ENCODE measurements at regions not wholly inside any gene's neighbourhood (a gene's known extent, or its start where the extent isn't known, plus 50 kb on each side); places are given as distances from the start of the nearest gene placed in this dataset.

DNA sequence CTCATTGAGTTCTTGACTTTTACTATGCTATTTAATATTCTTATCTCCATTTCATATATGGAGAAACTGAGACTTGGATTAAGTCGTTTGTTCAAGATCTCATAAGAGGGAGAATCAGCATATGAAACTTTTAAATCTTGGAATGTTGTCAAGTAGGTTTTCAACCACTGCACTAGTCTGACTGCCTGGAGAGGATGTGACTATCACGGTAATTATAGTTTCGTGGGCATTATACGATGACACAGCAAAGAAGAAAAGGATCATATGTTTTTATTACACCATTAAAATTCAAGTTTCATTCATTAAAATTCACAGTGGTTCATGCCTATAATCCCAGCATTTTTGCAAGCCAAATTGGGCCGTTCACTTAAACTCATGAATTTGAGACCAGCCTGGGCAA is 555.2 kb downstream of the SLITRK1 start:
- no peak for DNase-seq (ENCODE audit: low spot score)

GRCh38 chr13:83325125-83325853 is 557.0 kb downstream of the SLITRK1 start:
- DNase-seq (ENCODE audit: low spot score): no peak

- no peak for DNase-seq (ENCODE audit: low spot score)
Observed at GRCh38 chr13:83311886-83312577, 570.2 kb downstream of the SLITRK1 start.

DNA sequence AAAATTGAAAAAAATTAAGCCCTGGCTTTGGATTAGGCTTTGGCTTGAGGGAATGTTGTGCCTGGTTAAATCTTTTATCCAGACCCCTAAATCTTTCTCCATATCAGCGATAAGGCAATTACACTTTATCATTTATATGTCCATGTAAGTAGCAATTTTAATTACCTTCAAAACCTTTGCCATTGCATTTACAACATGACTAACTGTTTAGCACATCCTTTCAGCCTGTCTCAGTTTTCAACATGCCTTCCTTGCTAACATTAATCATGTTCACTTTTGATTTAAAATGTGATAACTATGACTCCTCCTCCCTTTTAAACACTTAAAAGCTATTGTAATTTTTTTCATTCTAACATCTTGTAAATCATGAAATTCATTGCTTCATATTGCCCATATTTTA is 583.7 kb downstream of the SLITRK1 start:
- no peak for DNase-seq (ENCODE audit: low spot score)

DNA sequence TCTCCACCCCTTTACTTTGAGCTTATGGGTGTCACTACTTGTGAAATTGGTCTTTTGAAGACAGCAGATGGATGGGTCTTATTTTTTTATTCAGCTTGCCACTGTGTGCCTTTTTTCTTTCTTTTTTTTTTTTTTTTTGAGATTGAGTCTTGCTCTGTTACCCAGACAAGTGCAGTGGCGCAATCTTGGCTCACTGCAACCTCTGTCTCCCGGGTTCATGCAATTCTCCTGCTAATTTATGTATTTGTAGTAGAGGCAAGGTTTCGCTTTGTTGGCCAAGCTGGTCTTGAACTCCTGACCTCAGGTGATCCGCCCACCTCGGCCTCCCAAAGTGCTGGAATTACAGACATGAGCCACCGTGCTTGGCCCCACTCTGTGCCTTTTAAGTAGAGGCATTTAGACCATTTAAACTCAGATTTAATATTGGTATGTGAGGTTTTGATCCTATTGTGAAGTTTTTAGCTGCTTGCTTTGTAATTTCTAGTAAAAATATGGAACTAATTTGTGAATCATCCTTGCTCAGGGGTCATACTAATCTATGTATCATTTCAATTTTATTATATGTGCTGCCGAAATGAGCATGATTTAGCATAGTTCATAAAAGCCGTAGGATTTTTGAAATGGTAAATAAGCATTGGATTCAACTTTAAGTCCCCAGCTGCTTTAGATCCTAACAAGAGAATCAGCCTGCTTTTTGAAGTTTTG is 584.5 kb downstream of the SLITRK1 start:
- no peak for DNase-seq (ENCODE audit: low spot score)

GRCh38 chr13:83295686-83296085 is 586.6 kb downstream of the SLITRK1 start:
- DNase-seq (ENCODE audit: low spot score): no peak

GRCh38 chr13:83286737-83287136 is 595.5 kb downstream of the SLITRK1 start:
- DNase-seq (ENCODE audit: low spot score): no peak

DNA sequence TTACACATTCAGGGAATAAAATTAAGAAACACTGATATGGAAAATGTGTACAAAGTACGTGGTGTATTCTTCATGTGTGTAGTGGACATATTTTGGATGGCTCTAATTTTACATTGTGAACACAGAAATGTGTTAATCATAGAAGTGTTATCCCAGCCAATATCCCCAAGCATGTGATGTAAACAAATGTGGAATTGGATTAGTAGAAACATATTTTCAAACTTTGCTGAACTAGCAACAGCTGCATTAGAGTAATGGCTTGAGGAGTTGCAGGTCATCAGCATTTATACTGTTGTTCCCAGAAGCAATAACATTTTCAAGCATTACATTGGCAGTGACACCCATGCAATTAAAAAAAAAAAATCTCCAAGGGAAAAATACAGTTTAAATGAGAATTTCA is 600.6 kb downstream of the SLITRK1 start:
- no peak for DNase-seq (ENCODE audit: low spot score)

GRCh38 chr13:83274679-83275078 is 607.6 kb downstream of the SLITRK1 start:
- no peak for DNase-seq (ENCODE audit: low spot score)

- DNase-seq (ENCODE audit: low spot score): no peak
Observed at GRCh38 chr13:83272652-83273240, 609.5 kb downstream of the SLITRK1 start.

GRCh38 chr13:83272076-83272475 is 610.2 kb downstream of the SLITRK1 start:
- no peak for DNase-seq (ENCODE audit: low spot score)

GRCh38 chr13:83265279-83265678 is 617.0 kb downstream of the SLITRK1 start:
- DNase-seq (ENCODE audit: low spot score): no peak

DNA sequence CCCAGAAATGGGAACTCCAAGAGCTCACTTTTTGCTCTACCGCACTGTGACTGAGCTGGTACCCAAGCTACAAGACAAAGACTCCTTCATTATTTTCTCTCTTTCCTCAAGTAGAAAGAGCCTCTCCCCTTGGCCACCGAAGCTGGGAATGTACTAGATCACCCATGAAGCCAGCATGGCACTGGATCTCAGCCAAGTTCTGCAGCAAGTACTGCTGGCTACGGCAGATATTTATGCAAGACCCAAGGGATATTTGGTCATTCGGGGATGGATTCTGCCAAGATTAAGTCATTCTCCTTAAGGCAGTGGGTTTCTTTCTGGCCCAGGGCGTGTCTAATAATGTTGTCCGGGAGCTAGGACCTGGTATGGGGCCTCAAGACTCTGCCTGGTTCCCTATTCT is 633.5 kb downstream of the SLITRK1 start:
- no peak for DNase-seq (ENCODE audit: low spot score)

GRCh38 chr13:83232626-83233025 is 649.6 kb downstream of the SLITRK1 start:
- no peak for DNase-seq (ENCODE audit: low spot score)

DNA sequence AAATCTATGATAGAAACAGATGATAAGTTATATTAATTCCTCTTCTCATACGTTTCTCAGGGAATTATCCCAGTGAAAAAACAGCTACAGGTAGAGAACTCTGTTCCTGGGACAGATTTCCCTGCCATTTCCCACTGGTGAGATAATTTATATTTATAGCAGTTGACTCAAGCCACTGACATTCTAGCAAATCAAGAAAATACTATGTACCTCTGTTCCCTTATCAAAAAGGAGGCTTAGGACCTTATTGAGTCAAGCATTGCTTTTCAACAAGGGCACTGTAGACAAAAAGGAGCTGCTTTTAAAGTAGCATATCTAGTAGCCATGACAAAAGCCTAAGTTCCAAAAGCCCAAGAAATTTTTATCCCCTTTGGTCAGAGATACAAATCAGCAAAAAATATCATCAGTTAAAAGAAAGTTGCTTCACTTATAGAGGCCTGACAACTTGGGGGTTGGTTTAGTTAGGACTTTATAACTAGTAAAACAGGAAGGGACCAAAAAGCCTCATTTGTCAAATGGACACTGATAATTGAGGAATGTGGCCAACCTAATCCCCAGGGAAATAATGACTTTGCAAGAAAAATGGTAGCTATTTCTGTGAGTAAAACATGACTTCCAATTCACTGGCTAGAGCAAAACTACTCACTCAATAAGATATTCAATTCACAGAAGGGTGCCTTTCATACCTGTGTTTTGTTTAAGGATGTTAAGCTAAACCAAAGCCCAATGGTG is 652.5 kb downstream of the SLITRK1 start:
- DNase-seq (ENCODE audit: low spot score): no peak

- no peak for DNase-seq (ENCODE audit: low spot score)
Observed at GRCh38 chr13:83223546-83223945, 658.7 kb downstream of the SLITRK1 start.

DNA sequence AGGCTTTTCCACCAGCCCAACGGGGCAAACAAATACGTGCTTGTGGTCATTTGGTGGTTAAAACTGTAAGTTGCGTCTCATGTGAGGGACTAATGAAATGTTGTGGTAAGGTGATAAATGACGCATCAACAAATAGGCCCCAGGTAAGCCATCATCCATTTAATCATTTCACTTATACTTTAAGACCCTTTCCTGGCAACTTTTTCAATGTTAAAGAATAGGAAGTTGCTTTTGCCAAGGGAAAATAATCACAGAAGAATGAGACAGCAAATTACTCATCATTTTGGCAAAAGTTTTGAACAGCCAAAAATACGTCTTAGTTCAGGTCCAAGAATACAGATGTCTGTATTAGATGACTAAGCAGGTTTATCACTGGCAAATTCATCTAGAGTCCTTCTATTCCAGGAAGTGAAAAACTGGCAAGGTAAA is 660.4 kb downstream of the SLITRK1 start:
- no peak for DNase-seq (ENCODE audit: low spot score)

GRCh38 chr13:83221256-83221655 is 661.0 kb downstream of the SLITRK1 start:
- DNase-seq (ENCODE audit: low spot score): no peak

GRCh38 chr13:83220241-83220640 is 662.0 kb downstream of the SLITRK1 start:
- DNase-seq (ENCODE audit: low spot score): no peak

DNA sequence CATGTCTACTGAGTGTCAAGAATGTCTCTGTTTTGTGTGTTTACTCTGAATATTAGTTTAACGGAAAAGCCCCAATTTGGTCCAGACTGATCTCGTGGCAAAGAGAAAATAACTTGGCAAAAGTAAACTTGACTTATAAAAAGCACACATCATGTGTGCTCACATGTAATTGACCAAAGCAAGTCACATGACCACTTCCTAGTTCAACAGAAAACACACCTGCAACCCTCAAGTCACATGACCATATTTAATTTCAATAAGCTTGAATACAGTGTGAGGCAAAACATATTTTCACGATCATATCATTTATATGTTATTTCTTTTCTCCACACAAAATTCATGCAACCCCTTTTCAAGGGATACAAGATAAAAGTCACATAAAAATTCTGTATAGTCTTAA is 662.4 kb downstream of the SLITRK1 start:
- no peak for DNase-seq (ENCODE audit: low spot score)

GRCh38 chr13:83216479-83217245 is 665.6 kb downstream of the SLITRK1 start:
- no peak for DNase-seq (ENCODE audit: low spot score)
